Right renal cortex interstitium (tissue), 3 donors: ENCODE measurements at regions not wholly inside any gene's neighbourhood (a gene's known extent, or its start where the extent isn't known, plus 50 kb on each side); places are given as distances from the start of the nearest gene placed in this dataset.
"Not testable (repeated sequence)": the region's sequence is repeated elsewhere in the genome, so short reads cannot be mapped to it uniquely, and the experiment has no call there.

Experiments used
- DNase-seq, 3 donors: peaks; one replicate each; pipeline ENCODE4 v3.0.0-alpha.2; 2013; ENCODE audit warnings: low read depth in 3 of 3, low spot score in 2 of 3

DNA sequence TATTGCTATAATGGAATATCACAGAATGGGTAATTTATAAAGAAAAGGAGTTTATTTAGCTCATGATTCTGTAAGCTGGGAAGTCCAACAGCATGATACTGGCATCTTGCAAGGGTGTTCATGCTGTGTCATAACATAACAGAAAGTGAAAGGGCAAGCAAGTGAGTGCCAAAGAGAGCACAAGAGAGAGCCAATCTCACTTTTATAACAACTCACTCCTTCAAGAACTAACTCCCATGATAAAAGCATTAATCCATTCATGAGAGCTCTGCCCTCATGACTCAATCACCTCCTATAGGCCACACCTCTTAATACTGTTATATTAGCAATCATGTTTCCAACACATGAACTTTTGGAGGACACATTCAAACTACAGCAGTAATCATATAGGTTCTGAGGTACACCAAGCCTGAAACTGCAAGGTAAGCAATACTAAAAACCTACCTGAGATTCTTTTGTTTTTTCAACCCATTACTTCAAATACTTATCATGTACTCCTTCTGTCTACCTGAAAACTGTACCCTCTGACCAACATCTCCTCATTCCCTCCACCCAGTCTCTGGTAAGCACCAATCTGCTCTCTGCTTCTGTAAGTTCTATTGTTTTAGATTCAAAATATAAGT lies 219.7 kb downstream of the MTERF1 start:
- no peak for DNase-seq

DNA sequence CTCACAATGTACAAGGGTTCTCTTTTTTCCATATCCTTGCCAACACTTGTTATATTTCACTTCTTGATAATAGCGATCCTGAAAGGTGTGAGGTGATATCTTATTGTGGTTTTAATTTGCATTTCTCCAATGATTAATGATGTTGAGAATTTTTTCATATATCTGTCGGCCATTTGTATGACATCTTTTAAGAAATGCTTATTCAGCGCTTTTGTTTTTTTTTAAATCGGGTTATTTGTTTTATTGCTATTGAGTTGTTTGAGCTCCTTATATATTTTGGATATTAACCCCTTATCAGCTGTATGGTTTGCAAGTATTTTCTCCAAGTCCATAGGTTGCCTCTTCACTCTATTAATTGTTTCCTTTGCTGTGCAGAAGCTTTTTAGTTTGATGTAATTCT lies 218.8 kb downstream of the MTERF1 start:
- no peak for DNase-seq

DNA sequence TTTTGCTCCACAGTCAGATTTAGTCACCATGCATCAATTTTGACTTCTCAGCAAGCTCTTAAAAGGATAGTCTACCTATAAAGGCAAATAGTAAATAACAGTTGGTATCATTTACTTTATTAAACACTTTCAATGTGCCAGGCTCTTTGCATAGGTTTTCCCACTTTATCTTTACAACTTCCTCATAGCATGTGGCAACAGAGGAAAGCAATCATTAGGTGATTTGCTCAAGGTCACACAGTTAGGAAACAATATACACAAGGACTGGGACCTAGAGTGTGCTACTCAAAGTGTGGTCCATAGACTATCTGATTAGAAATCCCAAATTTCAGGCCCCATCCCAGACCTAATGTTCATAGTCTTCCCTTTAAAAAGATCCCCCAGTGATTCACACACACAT lies 212.3 kb downstream of the MTERF1 start:
- no peak for DNase-seq

DNA sequence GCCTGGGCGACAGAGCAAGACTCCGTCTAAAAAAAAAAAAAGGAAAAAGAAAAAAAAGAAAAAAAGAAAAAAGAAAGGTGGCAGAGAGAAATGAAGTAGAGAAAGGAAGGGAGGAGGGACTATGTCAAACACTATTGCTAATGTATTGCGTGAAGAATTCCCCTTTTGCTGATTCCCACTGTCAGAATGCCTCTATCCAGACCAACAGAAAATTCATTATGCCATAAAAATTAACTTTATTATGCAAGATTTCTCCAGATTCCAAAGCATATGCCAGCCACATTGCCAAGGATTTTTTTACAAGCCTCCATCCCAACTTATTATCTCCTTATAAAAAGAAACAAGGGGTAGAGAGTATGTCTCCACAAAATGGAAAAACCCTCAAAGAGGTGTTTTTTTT lies 209.3 kb downstream of the MTERF1 start:
- DNase-seq, result no peak

- DNase-seq, result no peak
These were observed 206.0 kb downstream of the MTERF1 start for GRCh38 chr7:91674470-91674869.

DNA sequence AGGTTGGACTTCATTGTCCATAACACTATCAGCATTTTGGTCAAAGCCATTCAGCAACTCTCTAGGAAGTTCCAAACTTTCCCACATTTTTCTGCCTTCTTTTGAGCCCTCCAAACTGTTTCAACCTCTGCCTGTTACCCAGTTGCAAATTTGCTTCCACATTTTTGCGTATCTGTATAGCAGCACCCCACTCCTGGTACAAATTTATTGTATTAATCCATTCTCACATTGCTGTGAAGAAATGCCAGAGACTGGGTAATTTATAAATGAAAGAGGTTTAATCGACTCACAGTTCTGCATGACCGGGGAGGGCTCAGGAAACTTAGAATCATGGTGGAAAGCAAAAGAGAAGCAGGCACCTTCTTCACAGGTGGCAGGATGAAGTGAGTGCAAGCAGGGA lies 198.8 kb downstream of the MTERF1 start:
- DNase-seq, result no peak

DNA sequence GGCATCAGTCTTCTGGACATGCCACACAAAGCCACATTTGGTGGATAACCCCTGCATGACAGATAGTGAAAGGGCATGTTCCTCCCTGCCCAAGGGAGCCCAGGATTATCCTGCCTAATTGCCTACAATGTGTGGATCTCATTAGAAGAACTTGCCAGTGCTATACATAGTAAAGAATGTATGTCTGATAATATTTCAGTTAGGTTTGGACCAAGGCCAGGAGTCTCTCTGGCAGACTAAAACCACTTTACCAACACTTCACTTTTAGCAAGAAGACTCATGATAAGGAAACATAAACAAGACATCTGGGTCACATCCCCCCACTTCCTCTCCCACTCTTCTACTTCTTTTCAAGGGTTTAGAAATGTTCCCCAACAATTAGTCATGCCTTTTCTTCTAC lies 196.7 kb downstream of the MTERF1 start:
- no peak for DNase-seq

- no peak for DNase-seq
These were observed 195.0 kb downstream of the MTERF1 start for GRCh38 chr7:91685544-91685943.

- no peak for DNase-seq
These were observed 189.9 kb downstream of the MTERF1 start for GRCh38 chr7:91690541-91691070.

GRCh38 chr7:91691865-91692264 lies 188.6 kb downstream of the MTERF1 start:
- no peak for DNase-seq

- no peak for DNase-seq
These were observed 187.7 kb downstream of the MTERF1 start for GRCh38 chr7:91692800-91693199.

GRCh38 chr7:91694351-91694841 lies 186.1 kb downstream of the MTERF1 start:
- DNase-seq, result no peak

DNA sequence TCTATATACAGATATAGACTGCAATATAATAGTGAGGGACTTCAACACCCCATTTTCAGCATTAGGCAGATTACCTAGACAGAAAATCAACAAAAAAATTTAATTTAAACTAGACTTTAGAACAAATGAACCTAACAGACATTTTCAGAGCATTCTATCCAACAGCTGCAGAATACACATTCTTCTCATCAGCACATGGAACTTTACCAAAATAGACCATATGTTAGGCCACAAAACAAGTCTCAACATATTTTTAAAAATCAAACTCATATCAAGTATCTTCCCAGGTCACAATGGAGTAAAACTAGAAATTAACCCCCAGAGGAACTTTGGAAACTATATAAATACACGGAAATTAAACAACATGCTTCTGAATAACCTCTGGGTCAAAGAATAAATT lies 169.6 kb downstream of the MTERF1 start:
- DNase-seq, result no peak

DNA sequence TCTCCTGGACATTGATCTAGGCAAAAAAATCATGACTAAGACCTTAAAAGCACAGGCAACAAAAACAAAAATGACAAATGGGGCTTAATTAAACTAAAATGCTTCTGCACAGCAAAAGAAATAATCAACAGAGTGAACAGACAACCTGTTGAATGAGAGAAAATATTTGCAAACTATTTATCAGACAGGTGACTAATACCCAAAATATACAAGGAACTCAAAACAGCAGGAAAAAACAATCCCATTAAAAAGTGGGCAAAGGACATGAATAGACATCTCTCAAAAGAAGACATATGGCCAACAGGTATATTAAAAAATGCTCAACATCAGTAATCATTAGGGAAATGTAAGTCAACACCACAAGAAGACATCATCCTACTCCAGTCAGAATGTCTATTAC lies 166.8 kb downstream of the MTERF1 start:
- no peak for DNase-seq

- DNase-seq, result no peak
These were observed 162.6 kb downstream of the MTERF1 start for GRCh38 chr7:91717681-91718470.

GRCh38 chr7:91719008-91719407 lies 161.5 kb downstream of the MTERF1 start:
- no peak for DNase-seq

- DNase-seq, result no peak
These were observed 160.1 kb downstream of the MTERF1 start for GRCh38 chr7:91720260-91720937.

DNA sequence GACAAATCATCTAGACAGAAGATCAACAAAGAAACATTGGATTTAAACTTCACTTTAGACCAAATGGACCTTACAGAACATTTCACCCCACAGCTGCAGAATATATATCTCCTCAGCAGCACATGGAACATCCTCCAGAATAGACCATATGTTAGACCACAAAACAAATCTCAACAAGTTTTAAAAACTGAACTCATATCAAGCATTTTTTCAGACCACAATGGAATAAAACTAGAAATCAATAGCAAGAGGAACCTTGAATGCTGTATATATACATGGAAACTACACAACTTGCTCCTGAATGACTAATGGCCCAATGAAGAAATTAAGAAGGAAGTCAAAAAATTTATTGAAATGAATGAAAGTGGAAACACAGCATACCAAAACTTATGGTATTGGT lies 157.7 kb downstream of the MTERF1 start:
- DNase-seq, result no peak

- DNase-seq, result not testable (repeated sequence)
These were observed 151.5 kb downstream of the MTERF1 start for GRCh38 chr7:91729046-91729445.

DNA sequence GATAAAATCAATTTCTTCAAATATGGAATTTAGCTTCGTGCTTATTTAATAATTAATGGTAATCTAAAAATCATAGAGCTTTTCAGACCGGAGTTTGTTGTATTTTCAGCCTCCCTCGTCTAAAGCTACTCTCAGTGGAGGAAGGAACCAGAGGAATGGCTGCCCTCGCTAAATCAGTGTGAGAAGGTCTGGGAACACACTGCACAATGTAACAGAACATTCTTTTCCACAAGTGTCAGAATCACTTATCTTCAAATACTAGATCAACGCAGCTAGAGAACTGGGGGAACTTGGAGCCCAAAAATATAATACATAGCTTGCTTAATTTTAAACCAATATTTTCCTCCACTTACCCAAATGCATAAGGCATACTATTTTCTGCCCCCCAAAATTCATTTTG lies 148.5 kb downstream of the MTERF1 start:
- no peak for DNase-seq

- DNase-seq, result no peak
These were observed 131.1 kb downstream of the MTERF1 start for GRCh38 chr7:91749418-91749817.

GRCh38 chr7:91750091-91750490 lies 130.4 kb downstream of the MTERF1 start:
- DNase-seq, result no peak
